Erythroblast (primary cell): ENCODE measurements at regions not wholly inside any gene's neighbourhood (a gene's known extent, or its start where the extent isn't known, plus 50 kb on each side); places are given as distances from the start of the nearest gene placed in this dataset.

ENCODE experiments used
- GATA1 ChIP-seq: IDR thresholded peaks from 2 replicates; pipeline ENCODE4 v1.6.1; 2011; ENCODE audit warnings: low read depth, mild to moderate bottlenecking, control low read depth, low read length, moderate library complexity
- POLR2A ChIP-seq: IDR thresholded peaks from 2 replicates; pipeline ENCODE4 v1.6.1; 2011; ENCODE audit warnings: mild to moderate bottlenecking, low read length

- no peak for TF ChIP-seq POLR2A
- no peak for TF ChIP-seq GATA1
Measured at GRCh38 chr2:41353060-41353459, 694.8 kb upstream of the PKDCC start.
